ENCODE measurements at regions not wholly inside any gene's neighbourhood (a gene's known extent, or its start where the extent isn't known, plus 50 kb on each side); places are given as distances from the start of the nearest gene placed in this dataset.

DNA sequence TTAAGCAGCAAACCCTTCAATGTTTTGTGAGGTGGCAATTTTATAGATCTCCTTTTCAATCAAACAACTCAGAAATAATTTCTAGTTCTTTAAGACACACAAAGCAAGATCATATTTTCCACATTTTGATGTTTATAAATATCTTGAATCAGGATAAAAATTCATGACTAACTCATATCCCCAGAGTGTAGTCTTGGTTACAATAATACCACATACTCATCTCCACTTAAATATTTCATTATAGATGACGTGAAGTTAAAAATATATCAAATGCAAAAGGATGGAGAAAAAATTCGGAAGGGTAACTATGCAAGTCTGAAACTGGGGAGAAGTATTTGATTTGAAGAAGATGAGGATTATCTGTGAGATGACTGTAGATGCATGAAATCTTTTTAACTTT lies 59.8 kb upstream of the HIVEP1 start:
- no peaks in the 10 kb centered on the region for H3K9me3 Mint-ChIP-seq
- Histone ChIP-seq H3K4me1 (no peaks in the 10 kb centered on the region), H2AFZ (replicated peaks) (no peak overlapping the region), H3K4me3 (no peak overlapping the region), H3F3A (ENCODE audit: low read depth) (no peaks in the 10 kb centered on the region), H3K79me2 (ENCODE audit: low read depth) (no peaks in the 10 kb centered on the region), H4K20me1 (ENCODE audit: low read depth) (no peaks in the 10 kb centered on the region), H3K27me3 (no peaks in the 10 kb centered on the region), H3K4me2 (no peak overlapping the region), H3K27ac (no peak overlapping the region), H3K9me3 (ENCODE audit: low read depth) (no peaks in the 10 kb centered on the region), H3K9ac (no peak overlapping the region), H3K36me3 (no peaks in the 10 kb centered on the region)
- no peaks in the 10 kb centered on the region for H3K36me3 Mint-ChIP-seq
- no peak for DNase-seq (ENCODE audit: low spot score)
- no peak overlapping the region for H3K27ac Mint-ChIP-seq
- H3K4me1 Mint-ChIP-seq = peaks cover 8% of the 10 kb centered on the region
- TF ChIP-seq EZH2phosphoT487 (IDR thresholded peaks at IDR 0.05) = no peak
- TF ChIP-seq EZH2 (IDR thresholded peaks at IDR 0.05) = no peak
- TF ChIP-seq, protein P1, sequence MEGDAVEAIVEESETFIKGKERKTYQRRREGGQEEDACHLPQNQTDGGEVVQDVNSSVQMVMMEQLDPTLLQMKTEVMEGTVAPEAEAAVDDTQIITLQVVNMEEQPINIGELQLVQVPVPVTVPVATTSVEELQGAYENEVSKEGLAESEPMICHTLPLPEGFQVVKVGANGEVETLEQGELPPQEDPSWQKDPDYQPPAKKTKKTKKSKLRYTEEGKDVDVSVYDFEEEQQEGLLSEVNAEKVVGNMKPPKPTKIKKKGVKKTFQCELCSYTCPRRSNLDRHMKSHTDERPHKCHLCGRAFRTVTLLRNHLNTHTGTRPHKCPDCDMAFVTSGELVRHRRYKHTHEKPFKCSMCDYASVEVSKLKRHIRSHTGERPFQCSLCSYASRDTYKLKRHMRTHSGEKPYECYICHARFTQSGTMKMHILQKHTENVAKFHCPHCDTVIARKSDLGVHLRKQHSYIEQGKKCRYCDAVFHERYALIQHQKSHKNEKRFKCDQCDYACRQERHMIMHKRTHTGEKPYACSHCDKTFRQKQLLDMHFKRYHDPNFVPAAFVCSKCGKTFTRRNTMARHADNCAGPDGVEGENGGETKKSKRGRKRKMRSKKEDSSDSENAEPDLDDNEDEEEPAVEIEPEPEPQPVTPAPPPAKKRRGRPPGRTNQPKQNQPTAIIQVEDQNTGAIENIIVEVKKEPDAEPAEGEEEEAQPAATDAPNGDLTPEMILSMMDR (IDR thresholded peaks at IDR 0.05) = no peak
- H3K27me3 Mint-ChIP-seq (ENCODE audit: insufficient read depth, low read depth) = peaks cover 8% of the 10 kb centered on the region
- H3K4me3 Mint-ChIP-seq = no peak overlapping the region

- no peaks in the 10 kb centered on the region for H3K36me3 ChIP-seq
- Mint-ChIP-seq H3K36me3 (no peaks in the 10 kb centered on the region), H3K9me3 (no peaks in the 10 kb centered on the region), H3K4me1 (peaks cover 8% of the 10 kb centered on the region), H3K4me3 (no peak overlapping the region), H3K27me3 (ENCODE audit: insufficient read depth, low read depth) (peaks cover 7% of the 10 kb centered on the region), H3K27ac (no peak overlapping the region)
- no peak overlapping the region for H3K27ac ChIP-seq
- H3K4me2 ChIP-seq = no peak overlapping the region
- no peak overlapping the region for H2AFZ ChIP-seq (replicated peaks)
- H3K79me2 ChIP-seq (ENCODE audit: low read depth) = no peaks in the 10 kb centered on the region
- H4K20me1 ChIP-seq (ENCODE audit: low read depth) = no peaks in the 10 kb centered on the region
- H3K27me3 ChIP-seq = no peaks in the 10 kb centered on the region
- no peaks in the 10 kb centered on the region for H3K9me3 ChIP-seq (ENCODE audit: low read depth)
- no peak for DNase-seq (ENCODE audit: low spot score)
- H3K4me3 ChIP-seq = no peak overlapping the region
- H3K9ac ChIP-seq = no peak overlapping the region
- TF ChIP-seq, protein P1 (IDR thresholded peaks at IDR 0.05) = no peak
- no peak for TF ChIP-seq EZH2 (IDR thresholded peaks at IDR 0.05)
- TF ChIP-seq EZH2phosphoT487 (IDR thresholded peaks at IDR 0.05) = no peak
- H3K4me1 ChIP-seq = no peaks in the 10 kb centered on the region
- no peaks in the 10 kb centered on the region for H3F3A ChIP-seq (ENCODE audit: low read depth)
Observed at GRCh38 chr6:11951868-11952267, 60.2 kb upstream of the HIVEP1 start.

DNA sequence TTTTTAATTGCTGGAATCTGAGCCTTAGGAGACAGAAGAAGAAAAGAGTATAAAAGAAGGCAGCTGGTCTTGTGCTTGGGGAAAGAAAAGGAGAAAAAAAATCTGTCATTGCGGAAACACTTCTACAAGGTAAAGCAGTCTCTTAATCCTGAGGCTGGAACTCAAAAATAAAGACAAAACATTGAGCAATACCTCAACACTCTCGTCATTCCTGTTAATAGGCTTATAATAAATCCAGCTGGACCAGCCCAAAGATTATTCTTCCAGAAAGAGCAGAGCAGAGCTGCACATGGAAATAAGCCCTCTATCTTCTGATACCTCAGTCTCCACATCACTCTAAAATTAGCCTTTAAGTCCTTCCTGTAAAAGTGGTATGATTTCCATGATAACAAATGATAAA lies 62.0 kb upstream of the HIVEP1 start:
- H3K4me1 ChIP-seq = no peaks in the 10 kb centered on the region
- H3K9ac ChIP-seq = no peak overlapping the region
- H3K36me3 ChIP-seq = no peaks in the 10 kb centered on the region
- no peak overlapping the region for H2AFZ ChIP-seq (replicated peaks)
- peaks cover 4% of the 10 kb centered on the region for H3K27me3 Mint-ChIP-seq (ENCODE audit: insufficient read depth, low read depth)
- no peaks in the 10 kb centered on the region for H3K9me3 Mint-ChIP-seq
- TF ChIP-seq, protein P1 (IDR thresholded peaks at IDR 0.05) = no peak
- TF ChIP-seq EZH2 (IDR thresholded peaks at IDR 0.05) (no peak), EZH2phosphoT487 (IDR thresholded peaks at IDR 0.05) (no peak)
- no peaks in the 10 kb centered on the region for H3K79me2 ChIP-seq (ENCODE audit: low read depth)
- no peaks in the 10 kb centered on the region for H3K36me3 Mint-ChIP-seq
- H3K4me3 Mint-ChIP-seq = no peak overlapping the region
- H3K27me3 ChIP-seq = no peaks in the 10 kb centered on the region
- no peaks in the 10 kb centered on the region for H3K9me3 ChIP-seq (ENCODE audit: low read depth)
- no peak overlapping the region for H3K4me2 ChIP-seq
- no peaks in the 10 kb centered on the region for H3F3A ChIP-seq (ENCODE audit: low read depth)
- no peaks in the 10 kb centered on the region for H4K20me1 ChIP-seq (ENCODE audit: low read depth)
- H3K27ac ChIP-seq = no peak overlapping the region
- no peak for DNase-seq (ENCODE audit: low spot score)
- H3K4me3 ChIP-seq = no peak overlapping the region
- peaks cover 8% of the 10 kb centered on the region for H3K4me1 Mint-ChIP-seq
- H3K27ac Mint-ChIP-seq = no peak overlapping the region

All from neural progenitor cell (in vitro differentiated cells).